ENCODE measurements at regions not wholly inside any gene's neighbourhood (a gene's known extent, or its start where the extent isn't known, plus 50 kb on each side); places are given as distances from the start of the nearest gene placed in this dataset.

- peak overlapping the region; percentile 45 for H3K4me3 ChIP-seq (replicated peaks; ENCODE audit: low read depth, low read length)
- TF ChIP-seq CTCF (IDR thresholded peaks at IDR 0.05; ENCODE audit: low read length, missing control alignments), result no peak
- DNase-seq (ENCODE audit: low read depth), result peak; percentile 56
Measured at GRCh38 chrX:40175511-40176350, 78.0 kb upstream of the BCOR start.

GRCh38 chrX:40174854-40175510 lies 77.2 kb upstream of the BCOR start:
- no peak for TF ChIP-seq CTCF (IDR thresholded peaks at IDR 0.05; ENCODE audit: low read length, missing control alignments)
- H3K4me3 ChIP-seq (replicated peaks; ENCODE audit: low read depth, low read length), result peak overlapping the region; percentile 45
- DNase-seq (ENCODE audit: low read depth), result peak; percentile 50

- no peak for DNase-seq (ENCODE audit: low read depth)
- no peak for TF ChIP-seq CTCF (IDR thresholded peaks at IDR 0.05; ENCODE audit: low read length, missing control alignments)
- H3K4me3 ChIP-seq (replicated peaks; ENCODE audit: low read depth, low read length), result no peak overlapping the region
Measured at GRCh38 chrX:40174001-40174853, 76.5 kb upstream of the BCOR start.

GRCh38 chrX:40173143-40174000 lies 75.6 kb upstream of the BCOR start:
- H3K4me3 ChIP-seq (replicated peaks; ENCODE audit: low read depth, low read length), result no peak overlapping the region
- no peak for DNase-seq (ENCODE audit: low read depth)
- no peak for TF ChIP-seq CTCF (IDR thresholded peaks at IDR 0.05; ENCODE audit: low read length, missing control alignments)

GRCh38 chrX:40172401-40173142 lies 74.8 kb upstream of the BCOR start:
- peak; percentile 58 for DNase-seq (ENCODE audit: low read depth)
- peak overlapping the region; percentile 38 for H3K4me3 ChIP-seq (replicated peaks; ENCODE audit: low read depth, low read length)
- TF ChIP-seq CTCF (IDR thresholded peaks at IDR 0.05; ENCODE audit: low read length, missing control alignments), result no peak

All from fibroblast of pulmonary artery (primary cell).